H1 (cell line): ENCODE measurements at regions not wholly inside any gene's neighbourhood (a gene's known extent, or its start where the extent isn't known, plus 50 kb on each side); places are given as distances from the start of the nearest gene placed in this dataset.

ENCODE experiments used
- CTCF ChIA-PET: fragments of 300-600 bp; sonication (Branson Sonifier 250); formaldehyde crosslinking; loops from one replicate; lab custom pipeline; 2021; ENCODE audit not compliant: partially characterized antibody; lab: Charles Lee
- POLR2A ChIA-PET: fragments of 300-600 bp; sonication (Branson Sonifier 250); formaldehyde crosslinking; loops from one replicate; lab custom pipeline; 2021; ENCODE audit warnings: inconsistent platforms; ENCODE audit not compliant: partially characterized antibody; lab: Charles Lee
- DNase-seq, 2 experiments: peaks; one replicate each; pipeline versions ENCODE4 v3.0.0 to v3.0.0-alpha.2; 2010 to 2022; ENCODE audit warnings: low spot score in 2 of 2, low read depth in 1 of 2, mixed read lengths in 1 of 2
- FAIRE-seq: peaks from 2 replicates; lab custom pipeline; 2011; peaks lifted over from hg19 to GRCh38; lab: Jason Lieb, UNC
- H2AFZ ChIP-seq: 2 replicates; pipeline ENCODE4 v1.8.1; 2012; ENCODE audit warnings: low read length, inconsistent platforms
- H2AK5ac ChIP-seq: 2 replicates; pipeline ENCODE4 v1.6.1; 2013; ENCODE audit warnings: low read depth, low read length
- H2BK120ac ChIP-seq: replicated peaks from 2 replicates; pipeline ENCODE3; 2013; ENCODE audit warnings: low read depth, low read length, inconsistent platforms
- H2BK12ac ChIP-seq: 2 replicates; pipeline ENCODE4 v1.6.1; 2013; ENCODE audit warnings: low read depth, low read length
- H2BK15ac ChIP-seq: 2 replicates; pipeline ENCODE4 v1.6.1; 2013; ENCODE audit warnings: low read length
- H2BK20ac ChIP-seq: 2 replicates; pipeline ENCODE4 v1.6.1; 2013; ENCODE audit warnings: low read length
- H2BK5ac ChIP-seq: 2 replicates; pipeline ENCODE4 v1.6.1; 2013; ENCODE audit warnings: low read depth, low read length
- H3K14ac ChIP-seq: 2 replicates; pipeline ENCODE4 v1.6.1; 2013; ENCODE audit warnings: inconsistent platforms; ENCODE audit not compliant: insufficient read length
- H3K18ac ChIP-seq: 2 replicates; pipeline ENCODE4 v1.6.1; 2013; ENCODE audit warnings: low read length; ENCODE audit errors: extremely low read depth
- H3K23ac ChIP-seq: 2 replicates; pipeline ENCODE4 v1.6.1; 2013; ENCODE audit warnings: inconsistent platforms; ENCODE audit not compliant: insufficient read length
- H3K23me2 ChIP-seq: 2 replicates; pipeline ENCODE4 v1.6.1; 2013; ENCODE audit warnings: low read depth, low read length
- H3K27ac ChIP-seq: 2 replicates; pipeline ENCODE4 v1.6.1; 2011; ENCODE audit warnings: low read depth, low read length, inconsistent platforms
- H3K27me3 ChIP-seq, 4 experiments: replicated peaks in 1 of 4; 1 replicate in 1 of 4; 2 replicates in 3 of 4; pipeline versions ENCODE4 v1.6.1 to v1.8.1; 2011 to 2013; ENCODE audit warnings: low read length in 3 of 4, mild to moderate bottlenecking in 3 of 4, inconsistent platforms in 2 of 4, mixed read lengths in 2 of 4, moderate library complexity in 1 of 4; ENCODE audit not compliant: control insufficient read depth in 3 of 4, insufficient read depth in 3 of 4; ENCODE audit errors: extremely low read depth in 1 of 4
- H3K36me3 ChIP-seq, 4 experiments: 2 replicates each; pipeline versions ENCODE4 v1.6.1 to v1.8.1; 2011 to 2013; ENCODE audit warnings: mild to moderate bottlenecking in 4 of 4, low read length in 3 of 4, moderate library complexity in 2 of 4, control low read depth in 1 of 4, inconsistent platforms in 1 of 4; ENCODE audit not compliant: insufficient read depth in 4 of 4, control insufficient read depth in 2 of 4
- H3K4ac ChIP-seq: replicated peaks from 2 replicates; pipeline ENCODE3; 2013; ENCODE audit warnings: low read length, low read depth, mixed read lengths, inconsistent platforms; ENCODE audit not compliant: insufficient read length
- H3K4me1 ChIP-seq, 4 experiments: replicated peaks in 1 of 4; 1 replicate in 1 of 4; 2 replicates in 3 of 4; pipeline versions ENCODE4 v1.6.1 to v1.8.1; 2011 to 2013; ENCODE audit warnings: low read length in 3 of 4, inconsistent platforms in 2 of 4, mixed read lengths in 1 of 4; ENCODE audit not compliant: insufficient read depth in 4 of 4, control insufficient read depth in 3 of 4
- H3K4me2 ChIP-seq, 2 experiments: 2 replicates each; pipeline versions ENCODE4 v1.6.1 to v1.8.1; 2011 to 2013; ENCODE audit warnings: low read depth in 2 of 2, low read length in 2 of 2, control low read depth in 1 of 2, inconsistent platforms in 1 of 2, mild to moderate bottlenecking in 1 of 2; ENCODE audit not compliant: insufficient read depth in 1 of 2
- H3K4me3 ChIP-seq, 4 experiments: fragments of 200-600, 300-600 bp in 1 of 4; sonication (generic), shearing (Covaris generic), sonication (Bioruptor Twin) in 1 of 4; 2 replicates each; pipeline versions ENCODE4 v1.5.1 to v1.8.1; 2011 to 2016; ENCODE audit warnings: low read length in 4 of 4, low read depth in 3 of 4, control low read depth in 2 of 4, inconsistent platforms in 2 of 4, mild to moderate bottlenecking in 2 of 4, mixed read lengths in 1 of 4, moderate library complexity in 1 of 4; ENCODE audit not compliant: insufficient read depth in 2 of 4; ENCODE audit errors: extremely low read depth in 1 of 4
- H3K56ac ChIP-seq: replicated peaks from 2 replicates; pipeline ENCODE3; 2013; ENCODE audit warnings: low read depth, mild to moderate bottlenecking, mixed read lengths, low read length, inconsistent platforms; ENCODE audit not compliant: insufficient read length
- H3K79me1 ChIP-seq: 2 replicates; pipeline ENCODE4 v1.6.1; 2013; ENCODE audit warnings: low read depth, low read length, control low read depth
- H3K79me2 ChIP-seq, 2 experiments: 2 replicates each; pipeline versions ENCODE4 v1.6.1 to v1.8.1; 2012 to 2013; ENCODE audit warnings: low read length in 2 of 2, mild to moderate bottlenecking in 2 of 2, inconsistent platforms in 1 of 2; ENCODE audit not compliant: insufficient read depth in 2 of 2, control insufficient read depth in 1 of 2
- H3K9ac ChIP-seq, 4 experiments: replicated peaks in 1 of 4; 1 replicate in 1 of 4; 2 replicates in 3 of 4; pipeline versions ENCODE4 v1.6.1 to v1.8.1; 2011 to 2013; ENCODE audit warnings: low read depth in 3 of 4, low read length in 3 of 4, control low read depth in 2 of 4, mild to moderate bottlenecking in 2 of 4, moderate library complexity in 2 of 4, inconsistent platforms in 1 of 4; ENCODE audit errors: extremely low read depth in 1 of 4
- H3K9me3 ChIP-seq, 2 experiments: 2 replicates each; pipeline versions ENCODE4 v1.6.1 to v1.8.1; 2012 to 2013; ENCODE audit warnings: mild to moderate bottlenecking in 2 of 2, moderate library complexity in 2 of 2, control low read depth in 1 of 2, inconsistent platforms in 1 of 2, low read depth in 1 of 2, low read length in 1 of 2, mixed read lengths in 1 of 2; ENCODE audit not compliant: insufficient read depth in 2 of 2
- H4K20me1 ChIP-seq, 2 experiments: replicated peaks in 1 of 2; 2 replicates each; pipeline versions ENCODE3 to v1.8.1; 2011 to 2013; ENCODE audit warnings: inconsistent platforms in 2 of 2, low read length in 2 of 2, mild to moderate bottlenecking in 1 of 2; ENCODE audit not compliant: insufficient read depth in 2 of 2, control insufficient read depth in 1 of 2
- H4K5ac ChIP-seq: 2 replicates; pipeline ENCODE4 v1.6.1; 2013; ENCODE audit warnings: low read length, low read depth, mixed read lengths, inconsistent platforms; ENCODE audit not compliant: insufficient read length
- H4K8ac ChIP-seq: 2 replicates; pipeline ENCODE4 v1.8.0; 2013; ENCODE audit warnings: mild to moderate bottlenecking, moderate library complexity, low read length, inconsistent platforms; ENCODE audit not compliant: insufficient read depth; ENCODE audit errors: extremely low read depth
- H4K91ac ChIP-seq: replicated peaks from 2 replicates; pipeline ENCODE3; 2013; ENCODE audit warnings: low read length, mixed read lengths, inconsistent platforms; ENCODE audit not compliant: insufficient read length
- BCL11A ChIP-seq, 2 experiments: IDR thresholded peaks; one replicate each; pipeline ENCODE4 v1.6.1; 2011; ENCODE audit warnings: low read depth in 2 of 2, low read length in 2 of 2, mild to moderate bottlenecking in 2 of 2
- CBX8 ChIP-seq: fragments of 300-800, 300-1000 bp; sonication (generic); IDR thresholded peaks from 2 replicates; pipeline ENCODE4 v1.7.1; 2016; ENCODE audit warnings: low read depth, low read length, borderline replicate concordance
- JUN ChIP-seq: IDR thresholded peaks from 2 replicates; pipeline ENCODE4 v1.6.1; 2011; ENCODE audit warnings: low read depth, mild to moderate bottlenecking, improper control_type of control experiment, low read length
- KDM1A ChIP-seq: fragments of 200-600, 300-600 bp; sonication (generic); IDR thresholded peaks from 2 replicates; pipeline ENCODE4 v1.7.1; 2016; ENCODE audit warnings: mild to moderate bottlenecking, low read length, borderline replicate concordance
- KDM5A ChIP-seq: fragments of 200-600 bp; IDR thresholded peaks from 2 replicates; pipeline ENCODE4 v1.7.1; 2012; ENCODE audit warnings: mild to moderate bottlenecking, low read length, inconsistent platforms, mixed read lengths
- MAX ChIP-seq: IDR thresholded peaks from 2 replicates; pipeline ENCODE4 v1.6.1; 2012; ENCODE audit warnings: inconsistent platforms
- NANOG ChIP-seq: IDR thresholded peaks from 2 replicates; pipeline ENCODE4 v1.6.1; 2011; ENCODE audit warnings: low read length, low read depth, mild to moderate bottlenecking, inconsistent platforms; ENCODE audit not compliant: insufficient read depth, poor library complexity, severe bottlenecking
- SAP30 ChIP-seq: fragments of 300-600 bp; sonication (generic); IDR thresholded peaks from 2 replicates; pipeline ENCODE4 v1.7.1; 2012; ENCODE audit warnings: low read length, moderate library complexity, mild to moderate bottlenecking, inconsistent platforms; ENCODE audit not compliant: insufficient read depth, insufficient replicate concordance
- SIRT6 ChIP-seq: IDR thresholded peaks from one replicate; pipeline ENCODE4 v1.7.1; 2012; ENCODE audit warnings: low read length, inconsistent platforms
- SIX5 ChIP-seq: IDR thresholded peaks from 2 replicates; pipeline ENCODE4 v1.6.1; 2011; ENCODE audit warnings: mild to moderate bottlenecking, low read depth, low read length
- SP1 ChIP-seq: IDR thresholded peaks from 2 replicates; pipeline ENCODE4 v1.6.1; 2011; ENCODE audit warnings: low read depth, low read length
- SP2 ChIP-seq: IDR thresholded peaks from 2 replicates; pipeline ENCODE4 v1.6.1; 2012; ENCODE audit warnings: mild to moderate bottlenecking, low read length, inconsistent platforms
- SP4 ChIP-seq: IDR thresholded peaks from 2 replicates; pipeline ENCODE4 v1.6.1; 2012; ENCODE audit warnings: low read length, inconsistent platforms
- TBP ChIP-seq: IDR thresholded peaks from 2 replicates; pipeline ENCODE4 v1.6.1; 2011; ENCODE audit warnings: low read depth, low read length, improper control_type of control experiment
- TCF12 ChIP-seq: IDR thresholded peaks from 2 replicates; pipeline ENCODE4 v1.6.1; 2011; ENCODE audit warnings: low read depth, mild to moderate bottlenecking, low read length
- TEAD4 ChIP-seq: IDR thresholded peaks from 2 replicates; pipeline ENCODE4 v1.6.1; 2012; ENCODE audit warnings: low read depth, low read length, inconsistent platforms, mixed read lengths
- WGBS, 2 experiments: shearing (Covaris generic) in 1 of 2; methylation state at CpG; one replicate each; pipeline versions ENCODE4 v1.1.6 to v1.1.7; 2013 to 2015; ENCODE audit warnings: low lambda C conversion rate in 2 of 2, mixed read lengths in 2 of 2, inconsistent platforms in 1 of 2, low coverage in 1 of 2, missing lambda C conversion rate in 1 of 2; ENCODE audit not compliant: insufficient replicate concordance in 2 of 2, insufficient coverage in 1 of 2, insufficient read length in 1 of 2; ENCODE audit errors: extremely low coverage in 1 of 2, missing lambda C conversion rate in 1 of 2; 5-methylcytosine and 5-hydroxymethylcytosine counted together

- Histone ChIP-seq H4K8ac (no peak overlapping the region), H2BK20ac (no peak overlapping the region), H3K23me2 (no peaks in the 10 kb centered on the region), H3K36me3 (no peaks in the 10 kb centered on the region), H3K4me3 (no peak overlapping the region), H3K4ac (no peak overlapping the region), H2BK12ac (no peak overlapping the region), H3K56ac (no peak overlapping the region), H2BK15ac (no peak overlapping the region), H3K79me2 (no peaks in the 10 kb centered on the region), H2AFZ (no peak overlapping the region), H3K14ac (no peak overlapping the region), H2AK5ac (no peak overlapping the region), H3K79me1 (no peaks in the 10 kb centered on the region), H3K9me3 (no peaks in the 10 kb centered on the region), H2BK5ac (no peak overlapping the region), H3K9ac (no peak overlapping the region), H4K91ac (no peak overlapping the region), H3K23ac (no peak overlapping the region), H3K27me3 (no peaks in the 10 kb centered on the region), H3K4me1 (no peaks in the 10 kb centered on the region), H3K4me2 (no peak overlapping the region), H4K5ac (no peak overlapping the region), H4K20me1 (no peaks in the 10 kb centered on the region), H3K27ac (no peak overlapping the region), H2BK120ac (no peak overlapping the region), H3K18ac (no peak overlapping the region)
- FAIRE-seq (no peak), DNase-seq (no peak)
- TF ChIP-seq SP1 (no peak), KDM1A (no peak), SAP30 (no peak), CBX8 (no peak), BCL11A (IDR thresholded peaks at IDR 0.05; ENCODE audit: low read depth in 2 of 2, low read length in 2 of 2) (no peak), SP4 (no peak), NANOG (no peak), TBP (no peak), SP2 (no peak), JUN (no peak), SIX5 (no peak), SIRT6 (no peak), KDM5A (no peak), TCF12 (no peak), TEAD4 (no peak), MAX (no peak)
- POLR2A ChIA-PET = no interaction called here
- WGBS, 2 experiments = 89% methylated on average over 3 of the region's 3 CpGs; no CpG with 5 or more reads in 1 of the 2 experiments
- CTCF ChIA-PET = interaction anchor here (1.1 kb wide), 1 partner anchor 28 kb away, joined by 3 read pairs; no protein-coding TSS in a partner anchor
These were observed 173.3 kb upstream of the ERBB4 start for GRCh38 chr2:212711856-212712255.
